GM12872 (cell line): ENCODE measurements at regions not wholly inside any gene's neighbourhood (a gene's known extent, or its start where the extent isn't known, plus 50 kb on each side); places are given as distances from the start of the nearest gene placed in this dataset.

Experiments used
- TF ChIP-seq, protein P1 (sequence below): IDR thresholded peaks from 3 replicates; pipeline ENCODE4 v1.5.1; 2011; ENCODE audit warnings: low read depth, mild to moderate bottlenecking, low read length, moderate library complexity; ENCODE audit not compliant: insufficient read depth

DNA sequence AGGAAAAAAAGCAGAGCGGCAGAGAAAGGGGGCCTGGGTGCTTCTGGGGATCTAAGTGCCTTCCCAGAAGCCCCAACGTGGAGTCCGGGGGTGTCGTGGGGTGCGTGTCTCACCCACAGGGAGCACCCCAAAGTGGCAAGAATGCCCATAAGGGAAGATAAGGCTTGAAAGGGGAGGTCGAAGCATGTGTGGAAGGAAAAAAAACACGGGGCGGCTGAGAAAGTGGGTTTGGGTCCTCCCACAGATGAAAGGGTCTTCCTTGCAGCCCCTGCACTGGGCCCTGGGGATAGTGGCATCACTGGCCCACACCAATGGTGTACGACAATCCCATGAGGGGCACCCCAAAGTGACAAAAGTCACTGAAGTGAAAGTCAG is 275.5 kb downstream of the ALG10 start:
- TF ChIP-seq, protein P1, sequence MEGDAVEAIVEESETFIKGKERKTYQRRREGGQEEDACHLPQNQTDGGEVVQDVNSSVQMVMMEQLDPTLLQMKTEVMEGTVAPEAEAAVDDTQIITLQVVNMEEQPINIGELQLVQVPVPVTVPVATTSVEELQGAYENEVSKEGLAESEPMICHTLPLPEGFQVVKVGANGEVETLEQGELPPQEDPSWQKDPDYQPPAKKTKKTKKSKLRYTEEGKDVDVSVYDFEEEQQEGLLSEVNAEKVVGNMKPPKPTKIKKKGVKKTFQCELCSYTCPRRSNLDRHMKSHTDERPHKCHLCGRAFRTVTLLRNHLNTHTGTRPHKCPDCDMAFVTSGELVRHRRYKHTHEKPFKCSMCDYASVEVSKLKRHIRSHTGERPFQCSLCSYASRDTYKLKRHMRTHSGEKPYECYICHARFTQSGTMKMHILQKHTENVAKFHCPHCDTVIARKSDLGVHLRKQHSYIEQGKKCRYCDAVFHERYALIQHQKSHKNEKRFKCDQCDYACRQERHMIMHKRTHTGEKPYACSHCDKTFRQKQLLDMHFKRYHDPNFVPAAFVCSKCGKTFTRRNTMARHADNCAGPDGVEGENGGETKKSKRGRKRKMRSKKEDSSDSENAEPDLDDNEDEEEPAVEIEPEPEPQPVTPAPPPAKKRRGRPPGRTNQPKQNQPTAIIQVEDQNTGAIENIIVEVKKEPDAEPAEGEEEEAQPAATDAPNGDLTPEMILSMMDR: no peak

DNA sequence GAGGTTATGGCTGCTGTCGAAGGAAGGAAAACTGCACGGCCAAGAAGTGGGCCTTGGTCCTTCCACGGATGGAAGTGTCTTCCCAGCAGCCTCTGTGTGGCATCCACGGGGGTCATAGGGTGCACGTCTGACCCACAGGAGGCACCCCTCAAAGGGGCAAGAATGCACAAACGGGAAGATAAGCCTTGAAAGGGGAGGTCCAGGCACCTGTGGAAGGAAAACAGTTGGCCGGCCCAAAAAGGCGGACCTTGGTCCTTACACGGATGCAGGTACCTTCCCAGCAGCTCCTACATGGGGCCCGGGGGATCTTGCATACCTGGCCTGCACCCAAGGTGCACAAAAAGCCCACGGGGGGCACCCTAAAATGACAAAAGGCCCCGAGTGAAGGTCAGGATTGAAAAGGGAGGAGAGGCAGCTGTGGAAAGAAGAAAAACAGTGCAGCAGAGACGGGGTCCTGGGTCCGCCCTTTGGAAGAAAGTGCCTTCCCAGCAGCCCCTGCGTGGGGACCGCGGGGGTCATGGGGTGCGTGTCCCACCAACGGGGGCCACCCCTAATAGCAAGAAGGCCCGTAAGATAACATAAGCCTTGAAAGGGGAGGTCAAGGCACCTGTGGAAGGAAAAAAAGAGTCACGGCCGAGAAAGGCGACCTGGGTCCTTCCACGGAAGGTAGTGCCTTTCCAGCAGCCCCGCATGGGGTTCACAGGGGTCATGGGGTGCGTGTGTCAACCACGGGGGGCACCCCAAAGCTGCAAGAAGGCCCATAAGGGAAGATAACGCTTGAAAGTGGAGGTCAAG is 276.1 kb downstream of the ALG10 start:
- TF ChIP-seq, protein P1: no peak

- TF ChIP-seq, protein P1: no peak
These were observed 276.9 kb downstream of the ALG10 start for GRCh38 chr12:34298971-34299801.

- TF ChIP-seq, protein P1: no peak
These were observed 277.5 kb downstream of the ALG10 start for GRCh38 chr12:34299802-34300193.

- TF ChIP-seq, protein P1: no peak
These were observed 278.3 kb downstream of the ALG10 start for GRCh38 chr12:34300376-34301250.

DNA sequence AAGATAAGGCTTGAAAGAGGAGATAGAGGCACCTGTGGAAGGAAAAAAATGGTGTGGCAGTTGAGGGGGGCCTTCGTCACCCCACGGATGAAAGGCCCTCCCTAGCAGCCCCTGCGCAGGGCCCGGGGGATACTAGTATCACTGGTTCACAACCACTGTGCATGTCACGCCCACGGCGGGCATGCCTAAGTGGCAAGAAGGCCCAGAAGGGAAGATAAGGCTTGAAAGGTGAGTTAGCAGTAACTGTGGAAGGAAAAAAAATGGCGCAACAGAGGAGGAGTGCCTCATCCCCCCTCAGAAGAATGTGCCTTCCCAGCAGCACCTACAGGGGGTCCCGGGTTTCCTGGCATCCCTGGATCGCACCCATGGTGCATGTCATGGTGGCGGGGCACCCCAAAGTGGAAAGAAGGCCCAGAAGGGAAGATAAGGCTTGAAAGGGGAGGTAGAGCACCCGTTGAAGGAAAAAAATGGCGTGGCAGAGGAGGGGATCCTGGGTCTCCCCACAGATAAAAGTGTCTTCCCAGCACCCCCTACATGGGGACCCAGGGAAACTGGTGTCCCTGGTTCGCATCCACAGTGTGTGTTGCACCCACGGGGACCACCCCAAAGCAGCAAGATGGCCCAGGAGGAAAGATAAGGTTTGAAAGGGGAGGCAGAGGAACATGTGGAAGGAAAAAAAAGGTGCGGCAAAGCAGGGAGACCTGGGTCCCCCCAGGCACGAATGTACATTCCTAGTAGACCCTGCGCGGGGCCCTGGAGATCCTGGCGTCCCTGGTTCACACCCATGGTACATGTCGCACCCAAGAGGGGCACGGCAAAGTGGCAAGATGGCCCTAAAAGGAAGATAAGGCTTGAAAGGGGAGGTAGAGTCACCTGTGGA is 279.2 kb downstream of the ALG10 start:
- TF ChIP-seq, protein P1: no peak
